ENCODE measurements at regions not wholly inside any gene's neighbourhood (a gene's known extent, or its start where the extent isn't known, plus 50 kb on each side); places are given as distances from the start of the nearest gene placed in this dataset.

DNA sequence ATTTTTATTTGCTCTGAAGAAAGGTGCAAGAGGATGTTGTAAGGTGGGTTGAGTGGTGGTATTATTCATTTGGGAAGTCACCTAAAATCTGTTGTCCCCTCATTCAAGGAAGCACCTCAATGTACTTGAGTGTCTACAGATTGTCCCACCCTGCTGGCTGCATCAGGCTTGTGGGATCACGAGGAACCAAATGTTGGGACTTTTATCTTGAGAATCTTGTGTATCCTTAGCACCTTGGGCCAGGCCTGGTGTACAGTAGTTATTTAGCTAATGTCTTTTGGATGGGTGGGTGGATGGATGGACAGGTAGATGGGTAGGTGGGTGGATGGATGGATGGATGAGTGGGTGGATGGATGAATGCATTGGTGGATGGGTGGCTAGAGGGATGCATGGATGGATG, 519.3 kb downstream of the BCL11B start:
- TF ChIP-seq, protein P1, sequence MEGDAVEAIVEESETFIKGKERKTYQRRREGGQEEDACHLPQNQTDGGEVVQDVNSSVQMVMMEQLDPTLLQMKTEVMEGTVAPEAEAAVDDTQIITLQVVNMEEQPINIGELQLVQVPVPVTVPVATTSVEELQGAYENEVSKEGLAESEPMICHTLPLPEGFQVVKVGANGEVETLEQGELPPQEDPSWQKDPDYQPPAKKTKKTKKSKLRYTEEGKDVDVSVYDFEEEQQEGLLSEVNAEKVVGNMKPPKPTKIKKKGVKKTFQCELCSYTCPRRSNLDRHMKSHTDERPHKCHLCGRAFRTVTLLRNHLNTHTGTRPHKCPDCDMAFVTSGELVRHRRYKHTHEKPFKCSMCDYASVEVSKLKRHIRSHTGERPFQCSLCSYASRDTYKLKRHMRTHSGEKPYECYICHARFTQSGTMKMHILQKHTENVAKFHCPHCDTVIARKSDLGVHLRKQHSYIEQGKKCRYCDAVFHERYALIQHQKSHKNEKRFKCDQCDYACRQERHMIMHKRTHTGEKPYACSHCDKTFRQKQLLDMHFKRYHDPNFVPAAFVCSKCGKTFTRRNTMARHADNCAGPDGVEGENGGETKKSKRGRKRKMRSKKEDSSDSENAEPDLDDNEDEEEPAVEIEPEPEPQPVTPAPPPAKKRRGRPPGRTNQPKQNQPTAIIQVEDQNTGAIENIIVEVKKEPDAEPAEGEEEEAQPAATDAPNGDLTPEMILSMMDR (IDR thresholded peaks at IDR 0.05; ENCODE audit: poor library complexity): no peak
- no peak for TF ChIP-seq EZH2 (IDR thresholded peaks at IDR 0.05; ENCODE audit: borderline replicate concordance)
- TF ChIP-seq EZH2phosphoT487 (IDR thresholded peaks at IDR 0.05; ENCODE audit: low read depth, severe bottlenecking, unreplicated experiment): no peak
